ENCODE measurements at regions not wholly inside any gene's neighbourhood (a gene's known extent, or its start where the extent isn't known, plus 50 kb on each side); places are given as distances from the start of the nearest gene placed in this dataset.
"Not testable (repeated sequence)": the region's sequence is repeated elsewhere in the genome, so short reads cannot be mapped to it uniquely, and the experiment has no call there.

DNA sequence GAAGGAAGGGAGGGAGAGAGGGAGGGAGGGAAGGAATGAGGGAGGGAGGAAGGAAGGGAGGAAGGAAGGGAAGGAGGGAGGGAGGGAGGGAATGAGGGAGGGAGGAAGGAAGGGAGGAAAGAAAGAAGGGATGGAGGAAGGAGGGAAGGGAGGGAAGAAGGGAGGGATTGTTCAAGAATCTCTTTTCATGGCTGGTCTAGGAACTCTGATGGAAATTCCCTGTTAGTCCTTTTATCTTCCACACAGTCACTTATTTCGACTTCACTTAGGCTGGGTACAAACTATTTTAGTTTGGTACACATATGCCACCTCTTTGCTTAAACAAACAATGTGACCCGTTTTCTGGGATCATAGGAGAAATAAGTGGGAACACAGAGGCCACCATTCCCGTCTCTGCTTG, 435.6 kb upstream of the WWC1 start:
- intact Hi-C loops (cut with micrococcal nuclease; ENCODE audit: unreplicated experiment) = no loop called here

GRCh38 chr5:167857321-167857720, 434.1 kb upstream of the WWC1 start:
- Histone ChIP-seq H3K79me2 (ENCODE audit: insufficient read depth, low read depth, low read length) (no peaks in the 10 kb centered on the region), H3K4me2 (ENCODE audit: low read length) (no peak overlapping the region), H3K4me3 (ENCODE audit: low read depth, low read length, poor library complexity, severe bottlenecking) (no peak overlapping the region), H3K36me3 (ENCODE audit: insufficient read depth, low read length) (no peaks in the 10 kb centered on the region), H2AFZ (ENCODE audit: low read length) (no peak overlapping the region), H3K4me1 (ENCODE audit: insufficient read depth, low read length, poor library complexity, severe bottlenecking) (no peaks in the 10 kb centered on the region), H4K20me1 (ENCODE audit: insufficient read depth, low read length) (no peaks in the 10 kb centered on the region), H3K9me2 (ENCODE audit: insufficient read depth, low read length) (no peaks in the 10 kb centered on the region), H3K9me3 (ENCODE audit: low read length) (no peaks in the 10 kb centered on the region), H3K27ac (ENCODE audit: low read depth, low read length, poor library complexity, severe bottlenecking) (no peak overlapping the region)
- DNase-seq (ENCODE audit: low spot score) = no peak
- intact Hi-C loops (cut with micrococcal nuclease; ENCODE audit: unreplicated experiment) = no loop called here
- POLR2A ChIA-PET = interaction anchor here (0.6 kb wide), 1 partner anchor 63 kb away, joined by 3 read pairs; no protein-coding TSS in a partner anchor
- CTCF ChIA-PET (ENCODE audit: unreplicated experiment) = no interaction called here
- TF ChIP-seq, protein P1, sequence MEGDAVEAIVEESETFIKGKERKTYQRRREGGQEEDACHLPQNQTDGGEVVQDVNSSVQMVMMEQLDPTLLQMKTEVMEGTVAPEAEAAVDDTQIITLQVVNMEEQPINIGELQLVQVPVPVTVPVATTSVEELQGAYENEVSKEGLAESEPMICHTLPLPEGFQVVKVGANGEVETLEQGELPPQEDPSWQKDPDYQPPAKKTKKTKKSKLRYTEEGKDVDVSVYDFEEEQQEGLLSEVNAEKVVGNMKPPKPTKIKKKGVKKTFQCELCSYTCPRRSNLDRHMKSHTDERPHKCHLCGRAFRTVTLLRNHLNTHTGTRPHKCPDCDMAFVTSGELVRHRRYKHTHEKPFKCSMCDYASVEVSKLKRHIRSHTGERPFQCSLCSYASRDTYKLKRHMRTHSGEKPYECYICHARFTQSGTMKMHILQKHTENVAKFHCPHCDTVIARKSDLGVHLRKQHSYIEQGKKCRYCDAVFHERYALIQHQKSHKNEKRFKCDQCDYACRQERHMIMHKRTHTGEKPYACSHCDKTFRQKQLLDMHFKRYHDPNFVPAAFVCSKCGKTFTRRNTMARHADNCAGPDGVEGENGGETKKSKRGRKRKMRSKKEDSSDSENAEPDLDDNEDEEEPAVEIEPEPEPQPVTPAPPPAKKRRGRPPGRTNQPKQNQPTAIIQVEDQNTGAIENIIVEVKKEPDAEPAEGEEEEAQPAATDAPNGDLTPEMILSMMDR (conservative IDR thresholded peaks at IDR 0.05; ENCODE audit: low read length) = no peak
- TF ChIP-seq EZH2phosphoT487 (IDR thresholded peaks at IDR 0.05; ENCODE audit: borderline replicate concordance, low read depth, low read length) = no peak
- BruUV-seq (replicated peaks) = no TSS peak

More for the DNA sequence above, 435.6 kb upstream of the WWC1 start:
- Histone ChIP-seq H2AFZ (ENCODE audit: low read length) (no peak overlapping the region), H3K27ac (ENCODE audit: low read depth, low read length, poor library complexity, severe bottlenecking) (no peak overlapping the region), H3K4me3 (ENCODE audit: low read depth, low read length, poor library complexity, severe bottlenecking) (no peak overlapping the region), H3K4me1 (ENCODE audit: insufficient read depth, low read length, poor library complexity, severe bottlenecking) (no peaks in the 10 kb centered on the region), H3K4me2 (ENCODE audit: low read length) (no peak overlapping the region), H4K20me1 (ENCODE audit: insufficient read depth, low read length) (no peaks in the 10 kb centered on the region), H3K36me3 (ENCODE audit: insufficient read depth, low read length) (no peaks in the 10 kb centered on the region), H3K79me2 (ENCODE audit: insufficient read depth, low read depth, low read length) (no peaks in the 10 kb centered on the region), H3K9me2 (ENCODE audit: insufficient read depth, low read length) (no peaks in the 10 kb centered on the region), H3K9me3 (ENCODE audit: low read length) (no peaks in the 10 kb centered on the region)
- BruUV-seq (replicated peaks) = no TSS peak
- ChIA-PET POLR2A (no interaction called here), CTCF (ENCODE audit: unreplicated experiment) (no interaction called here)
- TF ChIP-seq, protein P1 (conservative IDR thresholded peaks at IDR 0.05; ENCODE audit: low read length) = no peak
- TF ChIP-seq EZH2phosphoT487 (IDR thresholded peaks at IDR 0.05; ENCODE audit: borderline replicate concordance, low read depth, low read length) = no peak
- DNase-seq (ENCODE audit: low spot score) = no peak

- H3K27ac ChIP-seq (ENCODE audit: low read depth, low read length, poor library complexity, severe bottlenecking); H3K4me1 ChIP-seq (ENCODE audit: insufficient read depth, low read length, poor library complexity, severe bottlenecking); DNase-seq (ENCODE audit: low spot score); H3K9me2 ChIP-seq (ENCODE audit: insufficient read depth, low read length); BruUV-seq (replicated peaks); H4K20me1 ChIP-seq (ENCODE audit: insufficient read depth, low read length); CTCF ChIA-PET (ENCODE audit: unreplicated experiment); H3K79me2 ChIP-seq (ENCODE audit: insufficient read depth, low read depth, low read length); H3K4me3 ChIP-seq (ENCODE audit: low read depth, low read length, poor library complexity, severe bottlenecking); H3K4me2 ChIP-seq (ENCODE audit: low read length); H3K9me3 ChIP-seq (ENCODE audit: low read length); H3K36me3 ChIP-seq (ENCODE audit: insufficient read depth, low read length); intact Hi-C loops (cut with micrococcal nuclease; ENCODE audit: unreplicated experiment); H2AFZ ChIP-seq (ENCODE audit: low read length): not testable (repeated sequence)
- POLR2A ChIA-PET = interaction anchor here (0.5 kb wide), 1 partner anchor 1013 kb away, joined by 3 read pairs; no protein-coding TSS in a partner anchor
Observed at GRCh38 chr5:167858186-167858855, 433.1 kb upstream of the WWC1 start.
